HEK293T (cell line): ENCODE measurements at regions not wholly inside any gene's neighbourhood (a gene's known extent, or its start where the extent isn't known, plus 50 kb on each side); places are given as distances from the start of the nearest gene placed in this dataset.

Experiments used
- ELF4 ChIP-seq: fragments of 450-650 bp; IDR thresholded peaks from 2 replicates; pipeline ENCODE4 v1.6.1; 2017; ENCODE audit warnings: antibody characterized with exemption
- FOXA1 ChIP-seq: fragments of 450-650 bp; IDR thresholded peaks from 2 replicates; pipeline ENCODE4 v1.6.1; 2016; ENCODE audit warnings: mild to moderate bottlenecking
- FOXK2 ChIP-seq: fragments of 450-650 bp; IDR thresholded peaks from 2 replicates; pipeline ENCODE4 v1.6.1; 2016; ENCODE audit warnings: mild to moderate bottlenecking
- FOXM1 ChIP-seq: fragments of 450-650 bp; IDR thresholded peaks from 2 replicates; pipeline ENCODE4 v1.6.1; 2017; ENCODE audit warnings: mild to moderate bottlenecking, borderline replicate concordance
- TF ChIP-seq, protein P1 (sequence below): fragments of 450-650 bp; IDR thresholded peaks from 2 replicates; pipeline ENCODE4 v1.6.1; 2016

DNA sequence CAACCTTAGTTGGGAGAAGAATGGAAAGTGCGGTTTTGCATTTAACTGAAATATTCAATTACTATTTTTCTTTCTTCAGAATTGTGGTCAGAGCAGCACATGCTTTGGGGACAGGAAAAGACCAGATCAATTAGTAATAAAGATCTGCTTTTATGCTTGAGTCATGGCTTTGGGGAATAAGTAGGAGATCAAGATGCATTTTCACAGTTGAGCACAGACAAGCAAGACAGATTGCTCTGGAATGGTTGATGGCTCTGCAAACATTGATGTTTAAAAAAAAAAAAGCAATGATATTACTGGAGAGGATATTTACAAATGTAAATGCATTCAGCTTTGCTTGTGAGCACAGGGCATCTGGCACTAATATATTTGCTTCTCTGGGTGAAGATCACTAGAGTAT, 224.4 kb upstream of the SASH1 start:
- no peak for TF ChIP-seq FOXA1
- TF ChIP-seq ELF4 = no peak
- TF ChIP-seq FOXK2 = no peak
- TF ChIP-seq, protein P1, sequence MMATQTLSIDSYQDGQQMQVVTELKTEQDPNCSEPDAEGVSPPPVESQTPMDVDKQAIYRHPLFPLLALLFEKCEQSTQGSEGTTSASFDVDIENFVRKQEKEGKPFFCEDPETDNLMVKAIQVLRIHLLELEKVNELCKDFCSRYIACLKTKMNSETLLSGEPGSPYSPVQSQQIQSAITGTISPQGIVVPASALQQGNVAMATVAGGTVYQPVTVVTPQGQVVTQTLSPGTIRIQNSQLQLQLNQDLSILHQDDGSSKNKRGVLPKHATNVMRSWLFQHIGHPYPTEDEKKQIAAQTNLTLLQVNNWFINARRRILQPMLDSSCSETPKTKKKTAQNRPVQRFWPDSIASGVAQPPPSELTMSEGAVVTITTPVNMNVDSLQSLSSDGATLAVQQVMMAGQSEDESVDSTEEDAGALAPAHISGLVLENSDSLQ = no peak
- no peak for TF ChIP-seq FOXM1
